ENCODE measurements at regions not wholly inside any gene's neighbourhood (a gene's known extent, or its start where the extent isn't known, plus 50 kb on each side); places are given as distances from the start of the nearest gene placed in this dataset.

- TF ChIP-seq POLR2A (IDR thresholded peaks at IDR 0.05; ENCODE audit: low read depth, low read length) (no peak), SPI1 (IDR thresholded peaks at IDR 0.05; ENCODE audit: low read depth, low read length) (no peak), POLR2AphosphoS5 (IDR thresholded peaks at IDR 0.05; ENCODE audit: low read depth, low read length) (no peak), TAF1 (IDR thresholded peaks at IDR 0.05; ENCODE audit: low read depth, low read length) (no peak), POU2F2 (IDR thresholded peaks at IDR 0.05; ENCODE audit: low read depth, low read length) (no peak), PAX5 (IDR thresholded peaks at IDR 0.05; ENCODE audit: insufficient read depth, low read length, severe bottlenecking) (no peak)
These were observed 511.0 kb upstream of the CAMK1G start for GRCh38 chr1:209072481-209072880.

All from GM12891 (cell line).